ENCODE measurements at regions not wholly inside any gene's neighbourhood (a gene's known extent, or its start where the extent isn't known, plus 50 kb on each side); places are given as distances from the start of the nearest gene placed in this dataset.

DNA sequence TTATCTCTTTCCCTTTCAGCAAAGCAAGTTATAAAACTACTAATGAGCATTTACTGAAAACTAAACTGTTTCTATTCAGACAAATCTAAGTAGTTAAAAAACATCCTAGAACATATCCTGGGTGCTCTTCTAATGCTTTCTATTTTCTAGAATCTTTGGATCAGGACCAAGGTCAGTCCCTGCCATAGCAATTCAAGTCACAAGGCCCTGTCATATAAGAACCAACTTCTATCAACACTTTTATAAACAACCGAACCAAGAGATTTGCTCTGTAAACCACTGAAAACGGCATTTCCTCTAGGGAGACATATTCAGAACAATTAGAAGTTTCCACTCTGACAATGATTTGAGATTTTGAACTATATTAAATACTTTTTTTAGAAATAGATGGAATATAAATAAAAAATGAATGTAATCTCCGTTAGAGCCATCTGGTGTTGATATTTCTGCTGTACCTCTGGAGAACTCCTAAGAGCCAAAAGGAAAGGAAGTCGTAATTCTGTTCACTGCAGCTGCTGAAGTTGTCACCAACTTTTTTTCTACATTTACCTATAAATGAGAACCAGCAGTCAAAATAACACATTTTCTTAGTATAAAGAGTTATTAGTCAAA is 51.4 kb upstream of the LGSN start:
- H3K4me1 Mint-ChIP-seq, result peaks cover 4 to 5% of the 10 kb centered on the region in 2 experiments; a peak in 3 of 4 replicates

More for the DNA sequence above, 51.4 kb upstream of the LGSN start:
- H3K9me3 ChIP-seq (ENCODE audit: control insufficient read depth, low read depth, low read length), result no peaks in the 10 kb centered on the region
- no peak overlapping the region for H3K56ac ChIP-seq (ENCODE audit: insufficient read length, low read depth, low read length)
- H3K4ac ChIP-seq (ENCODE audit: low read depth, low read length), result no peak overlapping the region
- H3T11ph ChIP-seq (ENCODE audit: low read length), result no peak overlapping the region
- no peak overlapping the region for H3K4me3 Mint-ChIP-seq
- no peaks in the 10 kb centered on the region for H3K36me3 Mint-ChIP-seq (ENCODE audit: insufficient read depth in 1 of 3, low read depth in 3 of 3)
- no peaks in the 10 kb centered on the region for H3K4me1 ChIP-seq (ENCODE audit: insufficient read depth, low read length)
- no peak overlapping the region for H3K27ac ChIP-seq (ENCODE audit: insufficient read length, low read depth, low read length)
- no peaks in the 10 kb centered on the region for H4K20me1 ChIP-seq (ENCODE audit: control insufficient read depth, insufficient read depth, insufficient read length)
- no peak overlapping the region for H2AK5ac ChIP-seq (ENCODE audit: insufficient read length, low read length)
- no peak overlapping the region for H3K23ac ChIP-seq (ENCODE audit: insufficient read length, low read depth, low read length)
- H4K5ac ChIP-seq (ENCODE audit: insufficient read length, low read depth, low read length), result no peak overlapping the region
- H3K27me3 Mint-ChIP-seq (ENCODE audit: low read depth), result no peaks in the 10 kb centered on the region
- H3K4me2 ChIP-seq (ENCODE audit: insufficient read depth, insufficient read length, low read length), result no peak overlapping the region
- DNase-seq, result no peak
- H2BK5ac ChIP-seq (ENCODE audit: insufficient read length, low read length), result no peak overlapping the region
- no peak overlapping the region; a peak in 1 of 7 replicates for H3K27ac Mint-ChIP-seq
- H3K23me2 ChIP-seq (ENCODE audit: insufficient read length, low read depth, low read length, poor library complexity, severe bottlenecking), result no peaks in the 10 kb centered on the region
- no peaks in the 10 kb centered on the region for H3K79me2 ChIP-seq (ENCODE audit: insufficient read depth, low read length)
- no peak overlapping the region for H2AFZ ChIP-seq (ENCODE audit: low read length)
- H3K79me1 ChIP-seq (ENCODE audit: insufficient read depth, low read depth, low read length, poor library complexity, severe bottlenecking), result no peaks in the 10 kb centered on the region
- no peak overlapping the region for H2BK12ac ChIP-seq (ENCODE audit: insufficient read length, low read depth, low read length)
- TF ChIP-seq, protein P1, sequence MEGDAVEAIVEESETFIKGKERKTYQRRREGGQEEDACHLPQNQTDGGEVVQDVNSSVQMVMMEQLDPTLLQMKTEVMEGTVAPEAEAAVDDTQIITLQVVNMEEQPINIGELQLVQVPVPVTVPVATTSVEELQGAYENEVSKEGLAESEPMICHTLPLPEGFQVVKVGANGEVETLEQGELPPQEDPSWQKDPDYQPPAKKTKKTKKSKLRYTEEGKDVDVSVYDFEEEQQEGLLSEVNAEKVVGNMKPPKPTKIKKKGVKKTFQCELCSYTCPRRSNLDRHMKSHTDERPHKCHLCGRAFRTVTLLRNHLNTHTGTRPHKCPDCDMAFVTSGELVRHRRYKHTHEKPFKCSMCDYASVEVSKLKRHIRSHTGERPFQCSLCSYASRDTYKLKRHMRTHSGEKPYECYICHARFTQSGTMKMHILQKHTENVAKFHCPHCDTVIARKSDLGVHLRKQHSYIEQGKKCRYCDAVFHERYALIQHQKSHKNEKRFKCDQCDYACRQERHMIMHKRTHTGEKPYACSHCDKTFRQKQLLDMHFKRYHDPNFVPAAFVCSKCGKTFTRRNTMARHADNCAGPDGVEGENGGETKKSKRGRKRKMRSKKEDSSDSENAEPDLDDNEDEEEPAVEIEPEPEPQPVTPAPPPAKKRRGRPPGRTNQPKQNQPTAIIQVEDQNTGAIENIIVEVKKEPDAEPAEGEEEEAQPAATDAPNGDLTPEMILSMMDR (conservative IDR thresholded peaks at IDR 0.05), result no peak
- no peak overlapping the region for H3K14ac ChIP-seq (ENCODE audit: insufficient read depth, low read length)
- no peak overlapping the region for H4K91ac ChIP-seq (ENCODE audit: insufficient read length, low read depth, low read length)
- H3K9ac ChIP-seq (ENCODE audit: extremely low read depth, insufficient read length, low read length), result no peak overlapping the region
- no peak overlapping the region for H2BK15ac ChIP-seq (ENCODE audit: low read depth, low read length)
- H2BK120ac ChIP-seq (ENCODE audit: low read depth, low read length, poor library complexity, severe bottlenecking), result no peak overlapping the region
- H3K9me3 Mint-ChIP-seq, result peaks cover under 1 to 4% of the 10 kb centered on the region in 2 experiments; a peak in 2 of 5 replicates
- WGBS (ENCODE audit: extremely low coverage, insufficient read length, low lambda C conversion rate), result no CpG with 5 or more reads among the region's 4 CpGs
- H3K18ac ChIP-seq (ENCODE audit: insufficient read length, low read depth, low read length), result no peak overlapping the region
- no peaks in the 10 kb centered on the region for H3K27me3 ChIP-seq (ENCODE audit: insufficient read depth, low read length)
- no peak overlapping the region for H2BK20ac ChIP-seq (ENCODE audit: low read depth, low read length, poor library complexity, severe bottlenecking)
- H4K8ac ChIP-seq (replicated peaks; ENCODE audit: insufficient read length, low read depth, low read length), result no peak overlapping the region

All from H9 (cell line).